Fibroblast of upper back skin (primary cell): ENCODE measurements at regions not wholly inside any gene's neighbourhood (a gene's known extent, or its start where the extent isn't known, plus 50 kb on each side); places are given as distances from the start of the nearest gene placed in this dataset.

Source experiments
- DNase-seq: peaks from one replicate; pipeline ENCODE4 v3.0.0-alpha.2; 2013

DNA sequence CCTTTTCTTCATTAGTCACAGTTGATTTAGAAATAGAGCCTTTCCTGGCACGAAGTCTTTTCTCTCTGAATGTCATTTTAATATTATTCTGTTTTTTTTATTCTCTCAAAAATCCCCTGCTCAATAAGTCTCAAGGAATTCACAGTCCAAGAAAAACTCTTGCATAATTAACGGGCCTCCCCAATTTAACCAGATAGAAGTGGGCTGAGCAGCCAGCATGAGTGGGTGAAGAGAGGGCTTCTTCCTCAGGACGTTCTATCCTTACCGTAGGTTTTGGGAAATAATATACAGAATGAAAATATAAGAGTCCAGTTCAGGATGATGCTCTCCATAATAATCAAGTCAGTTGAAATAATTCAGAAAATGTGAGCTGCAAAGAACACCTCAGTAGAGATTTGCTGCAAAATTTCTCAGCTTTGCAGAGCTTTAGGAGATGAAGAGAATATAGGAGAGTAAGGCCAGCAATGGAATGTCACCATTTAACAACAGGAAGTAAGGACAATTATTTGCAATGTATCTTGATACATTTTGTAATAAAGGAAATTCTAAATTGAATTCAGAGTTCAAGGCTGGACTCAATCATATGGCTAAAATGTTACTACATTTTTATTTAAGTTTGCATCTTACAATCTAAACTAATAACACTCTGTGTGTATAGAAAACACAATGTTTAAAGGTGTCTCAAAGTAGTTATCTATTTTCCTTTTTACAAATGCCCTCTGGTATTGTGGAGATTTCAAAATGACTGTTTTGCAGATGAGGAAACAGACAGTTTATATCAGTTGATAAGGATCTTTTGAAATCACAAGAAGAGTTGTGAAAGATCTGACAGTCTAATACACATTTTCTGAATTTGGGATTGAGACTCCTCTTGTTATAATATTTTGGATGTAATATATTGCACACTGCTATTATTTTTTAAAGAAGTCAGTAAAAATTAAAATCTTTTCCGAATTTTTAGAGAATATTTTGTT lies 1724.1 kb upstream of the SEL1L start:
- no peak for DNase-seq

DNA sequence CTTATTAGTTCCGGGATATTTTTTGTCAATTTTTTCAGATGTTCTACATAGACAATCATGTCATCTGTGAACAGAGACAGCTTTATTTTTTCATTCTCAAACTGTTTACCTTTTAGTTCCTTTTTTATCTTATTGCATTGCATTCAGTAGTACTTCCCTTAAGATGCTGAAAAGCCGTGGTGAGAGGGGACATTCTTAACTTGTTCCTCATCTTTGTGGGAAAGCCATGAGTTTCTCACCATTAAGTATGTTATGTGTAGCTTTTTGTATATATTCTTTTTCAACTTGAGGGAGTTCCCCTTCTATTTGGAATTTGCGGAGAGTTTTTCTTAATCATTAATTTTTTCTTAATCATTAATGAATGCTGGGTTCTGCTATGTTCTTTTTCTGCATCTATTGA lies 1727.1 kb upstream of the SEL1L start:
- DNase-seq, result peak; percentile 21

DNA sequence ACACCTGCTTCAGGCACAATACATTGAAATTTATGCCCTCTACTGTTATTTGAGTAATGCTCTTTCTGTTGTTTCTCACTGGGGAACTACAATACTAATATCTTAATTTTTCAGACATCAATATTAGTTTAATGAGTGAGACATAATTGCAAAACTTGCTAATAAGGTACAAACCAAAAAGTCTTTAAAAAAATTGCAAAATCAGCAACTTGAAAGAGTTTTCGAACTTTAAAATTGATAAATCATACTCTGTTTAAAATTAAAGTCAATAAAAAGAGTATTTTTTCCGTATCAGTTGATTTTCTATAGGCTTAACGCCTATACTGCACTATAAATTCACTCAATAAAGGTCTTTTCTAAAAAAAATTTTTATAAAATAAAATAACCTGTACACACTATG lies 1735.9 kb upstream of the SEL1L start:
- DNase-seq, result no peak

DNA sequence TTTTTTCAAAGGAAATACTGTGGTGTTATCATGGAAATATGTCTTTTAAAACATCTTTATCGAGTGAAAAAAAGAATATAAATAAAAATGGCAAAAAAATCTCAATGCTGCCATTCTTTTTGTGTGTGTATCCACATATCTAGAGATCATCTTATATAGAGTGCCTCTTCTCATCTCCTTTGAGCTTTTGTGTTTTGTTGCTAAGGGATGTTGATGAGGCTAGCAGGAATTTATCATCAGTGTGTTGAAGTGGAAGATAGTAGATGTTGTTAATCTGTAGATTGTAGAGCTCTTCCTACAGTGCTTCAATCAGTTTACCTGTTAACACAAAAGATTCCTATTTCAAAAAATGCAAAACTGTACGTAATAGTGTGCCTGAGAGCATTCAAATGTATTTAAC lies 1738.0 kb upstream of the SEL1L start:
- no peak for DNase-seq

DNA sequence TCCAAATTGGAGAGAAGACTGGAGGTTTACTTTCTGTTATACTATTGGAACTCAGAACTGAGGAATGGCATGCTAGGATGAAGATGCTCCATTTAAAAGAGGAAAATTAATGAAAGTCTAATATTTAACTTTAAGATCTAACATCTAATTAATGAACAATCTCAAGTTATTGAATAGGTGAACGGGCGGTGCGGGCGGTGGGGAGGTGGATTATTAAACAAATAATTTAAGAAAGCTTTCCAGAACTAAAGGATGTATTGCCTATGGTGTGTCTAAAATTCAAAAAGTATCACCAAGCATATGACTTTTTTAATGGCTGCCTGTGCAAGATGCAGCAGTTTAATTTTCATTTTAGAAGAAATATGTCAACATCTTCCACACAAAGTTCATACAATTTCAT lies 1747.1 kb upstream of the SEL1L start:
- no peak for DNase-seq

DNA sequence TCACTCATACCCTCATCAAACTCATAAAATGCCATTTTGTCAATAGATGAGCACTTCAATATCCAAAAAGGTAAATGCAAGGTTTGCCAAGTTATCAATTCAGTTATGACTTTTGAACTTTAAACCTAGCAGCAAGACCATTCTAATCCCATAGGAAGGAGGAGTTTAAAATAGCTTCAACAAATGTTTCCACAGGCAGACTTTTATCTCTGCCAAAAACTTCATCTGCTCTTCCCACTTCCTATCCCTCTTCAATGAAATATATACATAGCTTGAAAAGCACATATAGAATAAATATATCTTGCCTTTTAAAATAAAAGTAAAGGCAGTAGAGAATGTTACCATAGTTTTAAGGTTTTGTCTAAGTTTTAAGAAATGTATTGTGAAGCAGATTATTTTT lies 1749.1 kb upstream of the SEL1L start:
- DNase-seq, result no peak

DNA sequence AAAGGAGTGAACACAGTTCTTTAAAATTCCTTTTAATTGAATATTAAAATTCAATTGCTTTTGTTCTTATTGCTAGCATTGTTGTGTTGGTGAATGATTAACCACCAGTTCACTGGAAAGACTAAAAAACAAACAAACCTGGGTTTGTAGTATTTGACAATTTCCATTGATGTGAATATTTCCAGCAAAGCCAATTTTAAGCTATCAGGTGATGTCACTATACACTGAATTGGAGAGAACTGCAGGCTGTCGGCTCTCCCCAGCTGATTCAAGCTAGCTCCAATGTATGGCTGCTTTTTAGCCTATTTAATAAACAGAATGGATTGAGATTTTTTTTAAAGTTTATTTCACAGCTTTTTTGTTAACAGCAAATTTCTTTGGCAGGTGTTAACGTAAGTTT lies 1753.6 kb upstream of the SEL1L start:
- DNase-seq, result no peak

DNA sequence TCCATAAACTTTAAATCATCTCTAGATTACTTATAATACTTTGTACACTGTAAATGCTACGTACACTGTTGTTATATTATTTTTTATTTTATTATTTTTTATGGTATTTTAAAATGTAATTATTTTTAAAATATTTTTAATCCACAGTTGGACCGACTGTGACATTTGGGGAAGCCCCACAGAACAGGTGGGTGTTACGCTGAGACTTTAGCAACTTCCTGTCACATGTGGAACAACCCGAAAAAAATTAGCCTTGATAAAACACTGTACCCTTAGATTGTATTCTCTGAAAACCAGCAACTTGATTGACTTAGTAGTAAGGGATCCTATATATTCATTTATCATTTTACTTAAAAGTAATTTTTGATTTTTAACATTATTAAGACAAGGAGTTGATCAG lies 1755.7 kb upstream of the SEL1L start:
- no peak for DNase-seq

DNA sequence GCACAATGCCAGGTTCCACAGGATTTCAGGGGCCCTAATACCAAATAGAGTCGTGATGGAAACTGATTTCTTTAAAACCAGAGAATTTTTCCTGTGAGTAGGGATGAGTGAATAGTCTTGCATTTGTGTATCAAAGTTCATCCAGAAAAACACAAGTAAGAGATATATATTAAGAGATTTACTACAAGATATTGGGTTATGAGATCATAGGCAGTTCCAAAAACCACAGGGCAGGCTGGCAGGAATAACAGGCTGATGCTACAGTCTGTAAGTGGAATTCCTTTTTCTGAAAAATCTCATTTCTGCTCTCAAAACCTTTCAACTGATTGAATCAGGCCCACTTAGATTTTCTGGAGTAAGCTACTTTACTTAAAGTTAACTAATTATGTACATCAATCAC lies 1756.2 kb upstream of the SEL1L start:
- DNase-seq, result peak; percentile 61

DNA sequence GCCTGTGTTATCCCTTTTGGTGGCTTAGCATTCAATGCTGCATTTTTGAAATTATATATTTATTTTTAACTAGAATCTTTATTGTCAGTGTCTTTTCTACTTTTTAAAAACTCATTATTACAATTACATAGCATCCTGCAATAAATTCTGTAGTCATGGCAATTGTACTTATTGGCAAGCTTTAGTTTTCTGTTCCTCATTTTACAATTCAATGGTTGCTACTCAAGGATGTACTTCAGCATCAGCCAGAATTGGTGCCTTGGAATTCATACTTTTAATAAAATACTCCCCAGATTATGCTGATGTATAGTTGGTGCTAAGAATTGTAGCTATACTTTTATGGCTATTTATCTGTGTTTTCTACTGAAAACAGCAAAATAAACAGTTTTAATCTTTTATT lies 1756.8 kb upstream of the SEL1L start:
- DNase-seq, result no peak

DNA sequence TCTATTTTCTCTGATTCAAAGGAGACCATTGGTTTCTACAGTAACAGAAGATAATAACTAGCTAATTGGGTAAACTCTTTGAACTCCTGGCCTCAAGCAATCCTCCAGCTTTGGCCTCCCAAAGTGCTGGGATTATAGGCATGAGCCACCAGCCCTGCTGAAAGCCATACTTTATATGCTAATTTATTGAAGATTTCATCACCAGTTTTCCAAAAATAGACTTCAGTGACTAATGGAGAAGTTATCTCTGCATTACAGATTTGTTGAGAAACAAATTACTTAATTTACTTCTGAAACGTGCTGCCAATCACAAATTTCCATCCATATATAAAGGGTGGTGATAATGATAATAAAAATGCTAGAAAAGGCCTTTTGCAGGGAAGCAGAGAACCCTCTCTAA lies 1758.1 kb upstream of the SEL1L start:
- DNase-seq, result peak; percentile 42

DNA sequence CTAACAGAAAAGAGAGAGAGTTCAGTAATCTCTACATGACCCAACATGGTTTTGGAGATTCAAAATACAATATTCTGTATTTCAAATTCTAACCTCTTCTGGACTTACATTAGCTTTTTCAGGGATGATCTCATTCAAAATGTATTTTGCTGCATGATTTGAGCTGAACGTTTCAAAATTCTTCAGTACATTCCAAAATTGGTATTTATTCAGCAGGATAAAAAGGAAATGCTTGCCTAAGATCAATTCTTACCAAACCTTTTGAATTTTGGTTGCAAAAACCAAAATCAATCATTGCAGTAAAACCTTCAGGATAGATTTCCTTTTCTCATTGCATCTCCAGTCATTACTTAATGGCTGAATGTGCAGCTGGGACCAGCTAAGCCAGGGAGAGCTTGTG lies 1761.3 kb upstream of the SEL1L start:
- peak; percentile 84 for DNase-seq

DNA sequence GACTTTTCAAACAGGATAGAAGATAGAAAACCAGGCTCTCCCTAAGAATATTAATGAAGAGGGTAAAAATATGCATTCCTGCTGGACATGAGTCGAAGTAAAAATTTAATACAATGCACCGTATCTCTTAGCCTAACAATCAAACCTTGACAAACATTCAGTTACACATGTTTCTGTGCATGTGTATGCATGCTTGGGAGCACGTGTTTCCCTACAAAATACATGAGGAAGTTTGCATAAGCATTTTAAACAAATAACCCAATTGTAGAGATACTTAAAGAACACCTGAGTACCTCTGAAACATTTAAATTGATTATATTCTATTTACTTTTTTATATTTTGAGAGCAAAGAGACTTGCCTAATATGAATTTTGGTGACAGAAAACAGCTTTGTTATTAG lies 1763.7 kb upstream of the SEL1L start:
- no peak for DNase-seq

DNA sequence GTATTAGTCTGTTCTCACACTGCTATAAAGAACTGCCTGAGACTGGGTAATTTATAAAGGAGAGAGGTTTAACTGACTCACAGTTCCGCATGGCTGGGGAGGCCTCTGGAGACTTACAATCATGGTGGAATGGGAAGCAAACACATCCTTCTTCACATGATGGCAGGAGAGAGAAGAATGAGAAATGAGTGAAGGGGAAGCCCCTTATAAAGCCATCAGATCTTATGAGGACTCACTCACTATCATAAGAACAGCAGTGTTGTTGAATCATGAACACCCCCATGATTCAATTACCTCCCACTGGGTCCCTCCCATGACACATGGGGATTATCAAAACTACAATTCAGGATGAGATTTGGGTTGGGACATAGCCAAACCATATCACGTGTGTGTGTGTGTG lies 1764.4 kb upstream of the SEL1L start:
- peak; percentile 39 for DNase-seq

DNA sequence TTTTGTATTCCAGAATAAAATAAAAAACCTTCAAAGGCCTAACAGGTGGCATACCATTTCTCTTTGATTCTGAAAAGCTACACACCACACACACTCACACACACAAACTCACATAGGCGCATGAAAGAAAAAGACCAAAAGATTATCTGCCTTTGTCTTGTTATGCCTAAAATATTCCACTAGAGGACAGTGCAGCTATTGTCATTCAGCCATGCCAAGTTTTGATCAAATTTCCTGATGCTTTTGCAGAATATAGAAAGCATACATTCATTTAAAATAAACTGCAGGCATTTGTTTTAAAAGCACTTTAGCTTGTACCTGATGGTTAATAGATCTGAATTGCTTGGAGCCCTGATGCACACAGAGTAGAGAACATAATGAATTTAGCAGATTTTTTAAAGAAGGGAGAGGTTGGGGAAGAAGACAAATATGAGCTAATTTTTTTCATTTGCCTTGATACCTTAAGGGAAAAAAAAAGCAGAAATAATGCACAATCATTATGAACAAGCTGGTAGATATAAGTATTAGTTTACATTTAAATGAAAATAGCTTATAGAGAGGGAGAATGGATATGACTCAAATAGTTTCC lies 1766.9 kb upstream of the SEL1L start:
- DNase-seq, result peak; percentile 56

DNA sequence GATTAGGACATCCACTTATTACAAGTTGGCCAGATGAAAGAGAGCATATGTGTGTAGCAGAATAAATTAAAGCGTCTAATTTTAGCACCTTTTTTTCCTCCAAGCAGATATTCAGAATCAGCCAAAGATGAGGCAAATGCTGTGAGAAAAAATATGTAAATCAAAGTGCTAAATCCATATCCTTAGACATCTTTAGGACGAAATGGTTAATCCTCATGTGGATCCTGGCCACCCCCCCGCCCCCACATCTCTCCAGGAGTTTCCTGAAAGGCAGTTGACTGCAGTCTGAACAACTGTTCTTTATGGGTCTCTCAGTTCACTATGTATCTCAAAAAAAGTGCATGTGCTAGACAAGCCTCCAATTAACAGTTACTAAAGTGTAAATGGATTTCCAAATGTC lies 1768.1 kb upstream of the SEL1L start:
- no peak for DNase-seq

DNA sequence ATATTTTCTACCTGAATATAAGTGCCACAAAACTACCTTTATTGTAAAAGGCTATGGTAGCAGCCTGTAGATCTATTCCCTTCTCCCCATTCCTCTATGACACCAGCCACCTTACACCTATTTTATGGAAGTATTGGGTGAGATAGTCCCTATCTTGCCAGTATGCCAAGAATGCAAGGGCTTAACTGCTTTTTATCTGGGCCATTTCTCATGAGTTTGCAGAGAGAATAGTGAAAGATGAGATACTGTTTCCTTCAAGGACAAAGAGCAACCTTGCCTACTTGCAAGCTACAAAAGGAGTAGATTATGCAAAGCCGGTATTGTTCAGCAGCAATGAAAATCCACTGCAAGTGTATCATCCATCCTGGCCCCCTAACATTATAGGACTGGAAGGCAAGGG lies 1775.6 kb upstream of the SEL1L start:
- DNase-seq, result no peak

DNA sequence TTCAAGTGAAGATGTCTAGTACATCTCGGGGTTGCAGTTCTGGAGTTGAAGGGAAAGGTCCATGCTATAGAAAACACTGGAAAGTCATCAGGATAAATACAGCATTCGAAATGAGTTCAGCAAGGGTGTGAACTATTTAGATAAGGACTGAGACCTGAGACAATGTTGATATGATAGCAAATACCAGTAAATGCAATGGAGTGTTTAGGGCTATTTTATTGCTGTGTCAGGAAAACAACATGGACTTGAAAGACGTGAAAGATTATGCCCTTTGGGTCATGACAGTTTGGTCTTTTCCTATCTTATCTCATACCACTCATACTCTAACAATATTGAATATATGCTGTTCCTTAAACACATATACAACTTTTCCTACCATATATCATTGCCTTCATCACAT lies 1776.2 kb upstream of the SEL1L start:
- DNase-seq, result no peak

DNA sequence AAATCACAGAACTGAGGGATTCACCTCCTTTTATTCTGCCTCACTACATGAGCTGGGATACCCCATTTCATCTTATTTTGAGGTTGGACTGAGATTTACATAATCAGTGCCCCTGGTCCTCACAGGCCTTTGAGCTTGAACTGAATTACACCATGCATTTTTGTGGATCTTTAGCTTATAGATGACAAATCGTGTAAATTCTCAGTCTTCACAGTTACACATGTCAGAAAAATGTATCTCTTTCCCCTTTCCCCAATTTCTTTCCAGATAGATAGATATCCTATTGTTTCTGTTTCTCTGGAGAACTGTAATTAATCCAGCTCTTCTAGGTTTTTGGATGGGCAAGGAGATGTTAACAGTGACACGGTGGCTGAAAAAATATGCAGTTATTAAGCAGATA lies 1778.9 kb upstream of the SEL1L start:
- DNase-seq, result peak; percentile 56

DNA sequence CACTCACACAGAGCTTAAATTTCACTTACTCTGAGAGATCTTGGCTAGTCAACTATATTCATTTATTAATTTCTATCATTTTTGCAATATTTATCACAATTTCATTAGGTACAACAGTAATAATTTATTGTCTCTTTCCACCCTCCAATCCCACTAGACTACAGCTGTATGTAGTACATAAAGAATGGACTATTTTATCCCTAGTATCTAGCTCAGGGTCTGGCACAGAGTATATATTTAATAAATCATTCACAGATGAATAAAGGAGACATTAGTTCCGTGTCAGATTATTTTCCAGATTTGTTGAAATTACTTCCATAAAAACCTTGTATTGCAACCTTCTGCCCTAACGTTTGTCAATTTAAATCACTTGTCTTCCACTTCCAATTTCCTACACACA lies 1781.1 kb upstream of the SEL1L start:
- DNase-seq, result no peak

DNA sequence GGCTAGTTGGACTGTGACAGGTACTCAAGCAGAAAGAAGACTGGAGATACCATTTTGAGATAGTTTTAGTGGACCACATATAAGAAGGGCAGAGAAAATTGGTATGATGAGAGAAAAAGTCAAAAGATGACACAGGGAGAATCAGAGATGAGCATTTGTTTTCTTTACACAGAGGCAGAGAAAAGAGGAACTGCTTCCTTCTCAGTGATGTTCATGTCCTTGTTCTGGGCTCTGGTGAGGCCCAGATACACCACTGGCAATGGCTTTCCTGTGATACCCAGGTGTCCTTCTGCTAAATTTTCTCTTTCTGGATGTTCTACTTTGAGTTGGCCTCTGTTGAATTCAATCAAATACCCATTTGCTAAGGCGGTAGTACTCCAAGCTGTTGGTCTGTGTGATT lies 1782.7 kb upstream of the SEL1L start:
- no peak for DNase-seq

DNA sequence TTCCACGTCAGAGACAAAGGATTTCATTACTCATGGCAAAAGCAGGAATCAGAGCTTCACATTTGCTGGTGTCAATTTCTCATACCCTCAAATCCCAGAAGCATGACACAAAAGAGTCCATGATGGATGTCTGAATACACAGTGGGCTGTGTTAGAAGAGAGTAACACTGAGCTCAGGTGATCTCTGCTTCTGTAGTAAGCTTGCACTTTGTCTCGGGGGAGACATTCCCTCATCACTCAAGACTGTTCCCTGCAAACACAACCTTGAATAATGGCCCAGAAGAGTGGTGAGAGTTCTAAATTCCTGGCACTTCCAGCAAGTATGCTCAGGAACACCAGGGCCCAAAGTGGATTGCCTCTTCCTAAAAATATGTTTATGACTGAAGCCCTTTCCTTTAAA lies 1787.2 kb upstream of the SEL1L start:
- DNase-seq, result peak; percentile 29

DNA sequence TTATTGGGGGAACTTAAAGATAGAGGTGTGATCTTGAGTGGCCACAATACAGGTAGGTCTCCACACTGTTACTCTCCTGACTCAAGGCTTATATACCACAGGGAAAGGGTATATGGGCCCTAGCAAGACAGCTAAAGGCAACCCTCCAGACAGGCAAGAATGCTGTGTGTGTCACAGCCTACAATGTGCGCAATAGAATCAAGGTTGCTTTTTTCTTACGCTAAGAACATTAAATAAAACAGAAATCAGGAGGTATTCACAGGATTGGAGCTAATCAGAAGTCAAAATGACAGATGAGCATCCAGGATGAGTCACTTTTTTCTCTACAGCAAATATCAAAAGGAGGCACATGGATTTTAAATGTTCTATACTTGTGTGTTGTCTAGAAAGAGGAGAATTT lies 1797.9 kb upstream of the SEL1L start:
- DNase-seq, result no peak

DNA sequence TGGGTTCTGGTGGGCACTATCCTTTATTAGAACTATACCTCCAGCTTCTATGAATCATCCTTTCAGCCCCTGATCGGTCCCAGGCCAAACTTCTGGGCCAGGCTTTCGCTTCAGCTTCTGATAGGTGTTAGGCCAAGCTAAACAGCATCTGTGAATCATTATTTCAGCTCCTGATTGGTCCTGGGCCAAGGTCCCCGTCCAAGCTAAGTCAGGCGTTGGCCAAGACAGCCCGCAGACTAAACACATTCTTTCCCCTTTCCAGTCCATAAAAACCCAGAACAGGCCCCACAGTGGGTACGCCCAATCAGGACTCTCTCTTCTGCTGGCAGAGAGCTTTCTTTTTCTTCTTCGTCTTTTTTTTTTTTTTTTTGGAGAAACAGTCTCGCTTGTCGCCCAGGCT lies 1808.9 kb upstream of the SEL1L start:
- DNase-seq, result peak; percentile 44

DNA sequence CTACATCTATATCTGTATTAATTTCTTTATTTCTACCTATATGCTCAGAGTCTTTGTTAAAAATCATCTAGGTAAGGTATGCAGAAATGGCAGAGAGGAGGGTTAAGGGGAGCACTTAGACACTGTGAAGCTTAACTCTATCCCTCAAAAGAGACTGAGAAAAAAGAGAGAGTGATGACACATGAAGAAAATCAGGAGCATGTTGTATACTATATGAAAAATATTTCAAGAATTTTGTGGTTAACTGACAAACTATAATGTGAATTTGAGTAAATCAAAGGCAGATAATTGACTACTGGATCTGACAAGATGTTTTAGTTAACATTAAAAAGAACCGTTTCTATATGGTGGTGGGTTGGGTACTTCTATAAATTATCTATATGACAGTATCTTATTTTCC lies 1814.2 kb upstream of the SEL1L start:
- peak; percentile 82 for DNase-seq
